K562 (cell line): ENCODE measurements at regions not wholly inside any gene's neighbourhood (a gene's known extent, or its start where the extent isn't known, plus 50 kb on each side); places are given as distances from the start of the nearest gene placed in this dataset.

Experiments
- ATAC-seq: fragments of 200-7000 bp; cut with Tn5 transposase; 3 replicates; pipeline ENCODE4 v1.9.1; 2020; ENCODE audit warnings: moderate library complexity
- BruUV-seq: library from RNA; stranded (reverse); fragments of 400-500 nt; replicated peaks from 2 replicates; lab custom pipeline; 2021; lab: Mats Ljungman, UMichigan
- CTCF ChIA-PET: fragments of 300-600 bp; formaldehyde crosslinking; extraction: SDS; loops from one replicate; lab custom pipeline; 2021; ENCODE audit warnings: low intra/inter-chr PET ratio; lab: Yijun Ruan, JAX
- POLR2A ChIA-PET: fragments of 300-600, 350-650 bp; sonication (Branson Sonifier 250); formaldehyde crosslinking; extraction: SDS; loops from one replicate; lab custom pipeline; 2021; ENCODE audit warnings: antibody characterized with exemption, inconsistent platforms; lab: Yijun Ruan, JAX
- DNase-seq, 4 experiments: peaks; one replicate each; pipeline versions ENCODE4 v3.0.0 to v3.0.0-alpha.2; 2011 to 2018; ENCODE audit warnings: low spot score in 3 of 4, mixed read lengths in 3 of 4; ENCODE audit errors: extremely low read depth in 1 of 4
- FAIRE-seq: peaks from 2 replicates; lab custom pipeline; 2011; peaks lifted over from hg19 to GRCh38; lab: Jason Lieb, UNC
- H2AFZ ChIP-seq: 2 replicates; pipeline ENCODE4 v1.6.0; 2011; ENCODE audit warnings: low read depth, low read length, control low read depth, inconsistent platforms
- H3K27ac ChIP-seq: fragments of 200-600 bp; 3 replicates; pipeline ENCODE4 v1.8.0; 2011; ENCODE audit warnings: low read depth, mild to moderate bottlenecking, control low read depth, inconsistent platforms, low read length, moderate library complexity, mixed read lengths; ENCODE audit errors: extremely low read depth
- H3K27me3 ChIP-seq, 2 experiments: fragments of 300-600 bp in 1 of 2; 2 replicates in 1 of 2; 3 replicates in 1 of 2; pipeline versions ENCODE4 v1.6.0 to v1.8.0; 2011; ENCODE audit warnings: inconsistent platforms in 2 of 2, low read length in 2 of 2, mild to moderate bottlenecking in 1 of 2, mixed read lengths in 1 of 2, moderate library complexity in 1 of 2; ENCODE audit not compliant: control insufficient read depth in 2 of 2, insufficient read depth in 2 of 2
- H3K36me3 ChIP-seq: fragments of 300-600 bp; 3 replicates; pipeline ENCODE4 v1.8.0; 2011; ENCODE audit warnings: mild to moderate bottlenecking, low read length, inconsistent platforms; ENCODE audit not compliant: control insufficient read depth, insufficient read depth
- H3K4me1 ChIP-seq, 2 experiments: fragments of 200-600 bp in 1 of 2; replicated peaks in 1 of 2; 2 replicates in 1 of 2; 3 replicates in 1 of 2; pipeline versions ENCODE4 v1.5.1 to v1.8.0; 2011; ENCODE audit warnings: inconsistent platforms in 2 of 2, low read length in 2 of 2, mild to moderate bottlenecking in 1 of 2, mixed read lengths in 1 of 2, moderate library complexity in 1 of 2; ENCODE audit not compliant: control insufficient read depth in 2 of 2, insufficient read depth in 2 of 2
- H3K4me2 ChIP-seq: 2 replicates; pipeline ENCODE4 v1.6.1; 2011; ENCODE audit warnings: low read length, control low read depth, inconsistent platforms, mixed read lengths; ENCODE audit not compliant: insufficient read depth
- H3K4me3 ChIP-seq: fragments of 200-600 bp; sonication (generic), shearing (Covaris generic); 2 replicates; pipeline ENCODE4 v1.5.1; 2016; ENCODE audit warnings: control low read depth, inconsistent platforms
- H3K79me2 ChIP-seq: fragments of 200-600 bp; 3 replicates; pipeline ENCODE4 v1.8.0; 2011; ENCODE audit warnings: low read length, inconsistent platforms; ENCODE audit not compliant: control insufficient read depth, insufficient read depth
- H3K9ac ChIP-seq, 2 experiments: 2 replicates each; pipeline versions ENCODE4 v1.6.0 to v1.6.1; 2011; ENCODE audit warnings: low read depth in 2 of 2, low read length in 2 of 2, control low read depth in 1 of 2, inconsistent platforms in 1 of 2, mild to moderate bottlenecking in 1 of 2, mixed read lengths in 1 of 2; ENCODE audit not compliant: insufficient read depth in 1 of 2
- H3K9me1 ChIP-seq: one replicate; pipeline ENCODE4 v1.6.0; 2011; ENCODE audit warnings: inconsistent platforms, mild to moderate bottlenecking, low read length, moderate library complexity; ENCODE audit not compliant: control insufficient read depth, insufficient read depth
- H3K9me3 ChIP-seq: replicated peaks from 2 replicates; pipeline ENCODE4 v1.5.1; 2011; ENCODE audit warnings: low read depth, low read length, inconsistent platforms; ENCODE audit not compliant: control insufficient read depth, insufficient read depth
- H4K20me1 ChIP-seq: replicated peaks from 2 replicates; pipeline ENCODE4 v1.6.1; 2011; ENCODE audit warnings: low read length, inconsistent platforms, mixed read lengths; ENCODE audit not compliant: control insufficient read depth, insufficient read depth
- BMI1 ChIP-seq: fragments of 150-350 bp; IDR thresholded peaks from 2 replicates; pipeline ENCODE4 v1.6.1; 2014; ENCODE audit warnings: low read length
- CTCFL ChIP-seq: IDR thresholded peaks from 2 replicates; pipeline ENCODE4 v1.6.1; 2011; ENCODE audit warnings: borderline replicate concordance, low read depth, mild to moderate bottlenecking, moderate library complexity, low read length; ENCODE audit not compliant: insufficient read depth, poor library complexity, severe bottlenecking
- IFI16 ChIP-seq: fragments of 250-450 bp; sonication (Bioruptor Pico); IDR thresholded peaks from 2 replicates; pipeline ENCODE4 v2.1.2; 2022; ENCODE audit warnings: mild to moderate bottlenecking, inconsistent platforms
- KAT7 ChIP-seq: sonication (generic); formaldehyde crosslinking; IDR thresholded peaks from 2 replicates; pipeline ENCODE4 v1.8.0; 2022; ENCODE audit warnings: missing genetic modification reagents, mild to moderate bottlenecking, borderline replicate concordance
- MTA1 ChIP-seq: fragments of 450-650 bp; IDR thresholded peaks from 2 replicates; pipeline ENCODE4 v1.6.1; 2017; ENCODE audit warnings: borderline replicate concordance
- NCOR1 ChIP-seq: fragments of 450-650 bp; IDR thresholded peaks from 2 replicates; pipeline ENCODE4 v1.6.1; 2016; ENCODE audit warnings: mild to moderate bottlenecking, moderate library complexity
- POLR2B ChIP-seq: fragments of 450-650 bp; IDR thresholded peaks from 2 replicates; pipeline ENCODE4 v1.6.1; 2018; ENCODE audit warnings: low read depth; ENCODE audit not compliant: partially characterized antibody
- PRDM10 ChIP-seq: fragments of 450-650 bp; IDR thresholded peaks from 2 replicates; pipeline ENCODE4 v1.6.1; 2018; ENCODE audit not compliant: partially characterized antibody
- PTBP1 ChIP-seq: fragments of 200-400 bp; formaldehyde crosslinking; IDR thresholded peaks from 2 replicates; pipeline ENCODE4 v1.6.1; 2017; ENCODE audit warnings: low read depth, low read length
- PTRF ChIP-seq: fragments of 450-650 bp; IDR thresholded peaks from 2 replicates; pipeline ENCODE4 v1.6.1; 2016; ENCODE audit warnings: mild to moderate bottlenecking, missing genetic modification characterization, missing compliant biosample characterization
- STAT5A ChIP-seq: IDR thresholded peaks from 2 replicates; pipeline ENCODE4 v1.6.1; 2012; ENCODE audit warnings: low read length, inconsistent platforms, borderline replicate concordance
- ZFX ChIP-seq: sonication (generic); formaldehyde crosslinking; IDR thresholded peaks from 2 replicates; pipeline ENCODE4 v1.8.0; 2022; ENCODE audit warnings: mild to moderate bottlenecking, missing genetic modification reagents, moderate library complexity
- ZNF121 ChIP-seq: sonication (generic); formaldehyde crosslinking; conservative IDR thresholded peaks from 2 replicates; pipeline ENCODE4 v1.8.0; 2022; ENCODE audit warnings: missing genetic modification reagents
- ZNF696 ChIP-seq: fragments of 250-450 bp; sonication (Bioruptor Pico); conservative IDR thresholded peaks from 2 replicates; pipeline ENCODE4 v1.4.0; 2020; ENCODE audit warnings: mild to moderate bottlenecking, moderate library complexity
- ZNF717 ChIP-seq: fragments of 250-450 bp; sonication (Bioruptor Pico); IDR thresholded peaks from 2 replicates; pipeline ENCODE4 v1.5.0; 2021
- ZNF740 ChIP-seq, 3 experiments: fragments of 200-800 bp in 1 of 3; sonication (Bioruptor generic) in 1 of 3; sonication (generic) in 1 of 3; formaldehyde crosslinking in 1 of 3; IDR thresholded peaks; 2 replicates each; pipeline versions ENCODE4 v1.6.1 to v1.8.0; 2016 to 2022; ENCODE audit warnings: mild to moderate bottlenecking in 2 of 3, missing compliant biosample characterization in 2 of 3, missing genetic modification characterization in 2 of 3, missing genetic modification reagents in 1 of 3
- WGBS: fragments of 100-300 bp; shearing (Covaris generic); methylation state at CpG from one replicate; pipeline ENCODE4 v1.1.6; 2016; ENCODE audit warnings: low coverage, mixed read lengths; ENCODE audit not compliant: insufficient coverage; ENCODE audit errors: missing lambda C conversion rate; 5-methylcytosine and 5-hydroxymethylcytosine counted together
- in situ Hi-C: fragments of 300-500 bp; cut with MboI; formaldehyde crosslinking; loops from 4 replicates; pipeline ENCODE4 v1.15.0; 2018; ENCODE audit warnings: inconsistent platforms, mixed read lengths
- intact Hi-C: fragments of 100-400 bp; cut with micrococcal nuclease; formaldehyde crosslinking; loops from 2 replicates; pipeline ENCODE4 v1.14.2; 2022
- TF ChIP-seq, protein P1 (sequence below), 2 experiments: fragments of 450-650 bp in 1 of 2; sonication (generic) in 1 of 2; formaldehyde crosslinking; conservative IDR thresholded peaks; 2 replicates each; pipeline versions ENCODE4 v1.4.0 to v1.8.1; 2020 to 2022; ENCODE audit warnings: mild to moderate bottlenecking in 1 of 2, missing genetic modification reagents in 1 of 2

- H3K27ac ChIP-seq, result no peak overlapping the region
- no peak overlapping the region for H2AFZ ChIP-seq
- no peaks in the 10 kb centered on the region for H4K20me1 ChIP-seq
- no TSS peak for BruUV-seq
- no peaks in the 10 kb centered on the region for H3K79me2 ChIP-seq
- ATAC-seq (no peak), DNase-seq (no peak), FAIRE-seq (no peak)
- H3K9me1 ChIP-seq, result no peaks in the 10 kb centered on the region
- in situ Hi-C loops (no loop called here), intact Hi-C loops (no loop called here)
- H3K27me3 ChIP-seq, result peaks cover 0 to 28% of the 10 kb centered on the region in 2 experiments; a peak in 2 of 5 replicates
- no peaks in the 10 kb centered on the region for H3K36me3 ChIP-seq
- H3K9ac ChIP-seq, result no peak overlapping the region
- POLR2A ChIA-PET, result no interaction called here
- CTCF ChIA-PET, result no interaction called here
- no peaks in the 10 kb centered on the region for H3K9me3 ChIP-seq
- WGBS, result 5% methylated on average over 6 of the region's 7 CpGs
- no peak overlapping the region for H3K4me2 ChIP-seq
- no peak overlapping the region for H3K4me3 ChIP-seq
- H3K4me1 ChIP-seq, result no peaks in the 10 kb centered on the region
- no peak for TF ChIP-seq PTBP1
- no peak for TF ChIP-seq ZNF121 (CRISPR knock-in tag)
- no peak for TF ChIP-seq IFI16 (CRISPR knock-in tag)
- no peak for TF ChIP-seq KAT7 (CRISPR knock-in tag)
- no peak for TF ChIP-seq NCOR1
- no peak for TF ChIP-seq PTRF (tag)
- TF ChIP-seq PRDM10, result no peak
- no peak for TF ChIP-seq ZFX (CRISPR knock-in tag)
- no peak for TF ChIP-seq BMI1
- no peak for TF ChIP-seq ZNF740 (CRISPR knock-in tag; IDR thresholded peaks at IDR 0.05)
- TF ChIP-seq ZNF740 (tag; IDR thresholded peaks at IDR 0.05), result no peak
- TF ChIP-seq POLR2B, result no peak
- no peak for TF ChIP-seq MTA1
- TF ChIP-seq STAT5A, result no peak
- TF ChIP-seq, protein P1, sequence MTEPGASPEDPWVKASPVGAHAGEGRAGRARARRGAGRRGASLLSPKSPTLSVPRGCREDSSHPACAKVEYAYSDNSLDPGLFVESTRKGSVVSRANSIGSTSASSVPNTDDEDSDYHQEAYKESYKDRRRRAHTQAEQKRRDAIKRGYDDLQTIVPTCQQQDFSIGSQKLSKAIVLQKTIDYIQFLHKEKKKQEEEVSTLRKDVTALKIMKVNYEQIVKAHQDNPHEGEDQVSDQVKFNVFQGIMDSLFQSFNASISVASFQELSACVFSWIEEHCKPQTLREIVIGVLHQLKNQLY (CRISPR knock-in tag; conservative IDR thresholded peaks at IDR 0.05), result no peak
- TF ChIP-seq ZNF717 (CRISPR knock-in tag), result no peak
- no peak for TF ChIP-seq ZNF696 (CRISPR knock-in tag)
- TF ChIP-seq CTCFL, result no peak
Measured at GRCh38 chr10:118917701-118918100, 111.8 kb upstream of the NANOS1 start.
